Activated CD4-positive, alpha-beta T cell treated with anti-CD3 and anti-CD28 coated beads, Interleukin-2, amount 10 ng/mL, durations not matched to agents 7 days and 5 days (primary cell): ENCODE measurements at regions not wholly inside any gene's neighbourhood (a gene's known extent, or its start where the extent isn't known, plus 50 kb on each side); places are given as distances from the start of the nearest gene placed in this dataset.
"Not testable (repeated sequence)": the region's sequence is repeated elsewhere in the genome, so short reads cannot be mapped to it uniquely, and the experiment has no call there.

Experiments
- CTCF ChIA-PET: fragments of 350-600 bp; sonication (Branson Sonifier 250); formaldehyde crosslinking; loops from one replicate; lab custom pipeline; 2021; ENCODE audit warnings: antibody characterized with exemption; lab: Charles Lee
- POLR2A ChIA-PET: fragments of 350-600 bp; sonication (Branson Sonifier 250); formaldehyde crosslinking; loops from one replicate; lab custom pipeline; 2021; ENCODE audit warnings: antibody characterized with exemption; lab: Charles Lee
- DNase-seq: peaks from one replicate; pipeline ENCODE4 v3.0.0-alpha.2; 2020
- H3K27ac Mint-ChIP-seq: one replicate; pipeline ENCODE4 v1.8.0; 2021; ENCODE audit warnings: mild to moderate bottlenecking, moderate library complexity, mixed read lengths
- H3K27me3 Mint-ChIP-seq: one replicate; pipeline ENCODE4 v1.8.0; 2021; ENCODE audit warnings: mixed read lengths
- H3K36me3 Mint-ChIP-seq: one replicate; pipeline ENCODE4 v1.8.0; 2021; ENCODE audit warnings: low read depth, mixed read lengths
- H3K4me1 Mint-ChIP-seq: one replicate; pipeline ENCODE4 v1.8.0; 2021; ENCODE audit warnings: mixed read lengths
- H3K4me3 Mint-ChIP-seq: one replicate; pipeline ENCODE4 v1.8.0; 2021; ENCODE audit warnings: mild to moderate bottlenecking, moderate library complexity, mixed read lengths
- H3K9me3 Mint-ChIP-seq: one replicate; pipeline ENCODE4 v1.8.0; 2021; ENCODE audit warnings: mixed read lengths

DNA sequence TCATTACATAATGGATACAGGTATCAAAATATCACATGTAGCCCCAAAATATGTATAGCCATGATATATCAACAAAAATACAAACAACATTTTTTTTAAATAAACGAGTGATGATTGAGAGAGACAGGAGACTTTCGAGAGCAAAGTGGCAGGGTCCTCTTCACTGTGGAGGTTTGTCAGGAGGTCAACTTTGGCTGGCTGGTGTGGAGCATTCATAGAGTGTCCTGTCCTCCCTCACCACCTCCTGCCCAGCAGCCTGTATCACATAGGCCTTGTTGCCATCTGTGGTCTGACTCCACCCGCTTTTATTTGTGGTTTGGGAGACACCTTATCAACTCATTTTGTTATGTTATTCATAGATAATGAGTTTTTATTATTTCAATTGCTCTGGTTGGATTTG lies 206.9 kb downstream of the SYK start:
- Mint-ChIP-seq H3K4me3 (no peak overlapping the region), H3K27me3 (peaks cover 4% of the 10 kb centered on the region), H3K9me3 (peaks cover 9% of the 10 kb centered on the region), H3K4me1 (peaks cover 2% of the 10 kb centered on the region), H3K36me3 (peaks cover 6% of the 10 kb centered on the region), H3K27ac (no peak overlapping the region)
- ChIA-PET CTCF (no interaction called here), POLR2A (no interaction called here)
- no peak for DNase-seq

DNA sequence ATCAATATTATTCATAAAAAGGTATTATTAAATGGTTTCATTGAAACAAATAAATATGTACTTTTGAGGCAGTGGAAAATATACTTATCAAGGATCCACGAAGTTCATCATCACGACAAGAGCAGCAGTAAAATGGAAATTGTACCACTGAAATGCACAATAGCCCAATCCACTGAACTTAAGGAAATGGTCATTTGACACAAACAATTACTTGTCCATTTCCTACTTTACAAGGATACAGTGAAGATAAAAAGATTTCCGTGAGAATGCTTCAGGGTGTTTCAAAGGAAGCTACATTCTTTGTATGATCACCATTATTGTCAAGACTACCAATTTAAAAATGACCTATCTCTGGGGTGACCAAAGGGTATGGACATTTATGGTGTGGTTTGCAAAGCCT lies 210.3 kb downstream of the SYK start:
- Mint-ChIP-seq H3K4me3 (no peak overlapping the region), H3K27me3 (peaks cover 6% of the 10 kb centered on the region), H3K27ac (no peak overlapping the region), H3K36me3 (peaks cover 6% of the 10 kb centered on the region), H3K4me1 (peaks cover 2% of the 10 kb centered on the region), H3K9me3 (peaks cover 12% of the 10 kb centered on the region)
- no peak for DNase-seq
- POLR2A ChIA-PET, result no interaction called here
- CTCF ChIA-PET, result interaction anchor here (0.5 to 1.9 kb wide), 2 partner anchors 375 to 413 kb away, joined by 3 to 4 read pairs; no protein-coding TSS in a partner anchor

DNA sequence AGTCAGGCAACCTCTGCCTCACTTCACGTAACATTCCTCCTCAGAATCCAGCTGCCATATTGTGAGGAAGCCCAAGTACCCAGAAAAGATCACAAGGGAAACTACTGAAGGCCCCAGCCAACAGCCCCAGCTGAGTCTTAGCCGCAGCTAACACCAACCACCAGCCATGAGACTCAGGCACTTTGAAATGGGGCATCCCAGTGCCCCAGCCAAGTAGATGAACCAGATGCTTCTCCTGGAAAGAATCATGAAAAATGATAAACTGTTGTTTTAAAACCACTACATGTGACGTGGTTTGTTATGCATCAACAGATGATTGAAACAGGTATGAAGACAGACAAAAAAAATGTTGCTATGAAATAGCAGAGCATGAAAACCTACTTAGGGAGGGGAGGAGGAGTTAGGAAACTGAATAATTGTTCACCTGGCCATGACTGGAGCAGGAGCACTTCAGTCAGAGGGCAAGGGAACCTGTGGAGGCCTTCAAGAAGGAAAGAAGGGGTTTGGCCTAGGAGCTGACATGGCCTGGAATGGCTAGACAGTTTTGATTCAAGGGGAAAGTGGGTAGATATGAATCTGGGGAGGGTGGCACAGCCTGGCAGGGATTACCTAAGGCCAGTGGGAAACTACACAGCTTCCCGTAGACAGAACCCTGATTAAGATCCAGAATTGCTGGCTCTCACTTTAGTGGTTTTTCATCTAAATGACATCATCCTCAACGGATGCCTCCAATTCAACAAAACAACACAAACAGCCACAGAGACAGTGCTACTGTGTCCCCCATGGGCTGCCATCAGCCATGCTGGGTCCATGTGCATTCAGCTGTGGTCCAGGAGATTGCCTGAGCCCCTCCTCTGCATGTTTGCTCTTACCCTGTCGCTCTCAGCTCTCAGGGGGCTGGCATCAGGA lies 211.6 kb downstream of the SYK start:
- Mint-ChIP-seq H3K27ac (no peak overlapping the region), H3K4me1 (peaks cover 2% of the 10 kb centered on the region)
- CTCF ChIA-PET, result interaction anchor here (0.8 to 1.9 kb wide), 3 partner anchors 22 to 415 kb away, joined by 3 to 4 read pairs (median 4); no protein-coding TSS in a partner anchor

GRCh38 chr9:91017245-91017644 lies 215.6 kb downstream of the SYK start:
- Mint-ChIP-seq H3K27me3 (peaks cover 25% of the 10 kb centered on the region), H3K4me1 (peaks cover 12% of the 10 kb centered on the region), H3K36me3 (peaks cover 13% of the 10 kb centered on the region), H3K9me3 (peaks cover 35% of the 10 kb centered on the region), H3K27ac (no peak overlapping the region), H3K4me3 (no peak overlapping the region)
- CTCF ChIA-PET, result interaction anchor here (1.2 to 1.6 kb wide), 2 partner anchors 9 to 16 kb away, joined by 3 to 7 read pairs; no protein-coding TSS in a partner anchor
- POLR2A ChIA-PET, result no interaction called here
- DNase-seq, result no peak

More for the DNA sequence above, 211.6 kb downstream of the SYK start:
- Mint-ChIP-seq H3K27me3 (peaks cover 7% of the 10 kb centered on the region), H3K36me3 (peaks cover 6% of the 10 kb centered on the region), H3K4me3 (no peak overlapping the region), H3K9me3 (peaks cover 14% of the 10 kb centered on the region)
- DNase-seq, result no peak
- POLR2A ChIA-PET, result no interaction called here

- H3K4me3 Mint-ChIP-seq, DNase-seq, H3K36me3 Mint-ChIP-seq, H3K27ac Mint-ChIP-seq, CTCF ChIA-PET, POLR2A ChIA-PET: not testable (repeated sequence)
- peaks cover 34% of the 10 kb centered on the region for H3K27me3 Mint-ChIP-seq
- peaks cover 27% of the 10 kb centered on the region for H3K9me3 Mint-ChIP-seq
- peaks cover 10% of the 10 kb centered on the region for H3K4me1 Mint-ChIP-seq
Measured at GRCh38 chr9:91019871-91020270, 218.3 kb downstream of the SYK start.

GRCh38 chr9:91021656-91022055 lies 220.0 kb downstream of the SYK start:
- H3K9me3 Mint-ChIP-seq, result peaks cover 27% of the 10 kb centered on the region
- H3K27me3 Mint-ChIP-seq, result peaks cover 30% of the 10 kb centered on the region
- H3K4me3 Mint-ChIP-seq, H3K27ac Mint-ChIP-seq, CTCF ChIA-PET, H3K36me3 Mint-ChIP-seq, POLR2A ChIA-PET, DNase-seq: not testable (repeated sequence)
- H3K4me1 Mint-ChIP-seq, result peaks cover 10% of the 10 kb centered on the region

DNA sequence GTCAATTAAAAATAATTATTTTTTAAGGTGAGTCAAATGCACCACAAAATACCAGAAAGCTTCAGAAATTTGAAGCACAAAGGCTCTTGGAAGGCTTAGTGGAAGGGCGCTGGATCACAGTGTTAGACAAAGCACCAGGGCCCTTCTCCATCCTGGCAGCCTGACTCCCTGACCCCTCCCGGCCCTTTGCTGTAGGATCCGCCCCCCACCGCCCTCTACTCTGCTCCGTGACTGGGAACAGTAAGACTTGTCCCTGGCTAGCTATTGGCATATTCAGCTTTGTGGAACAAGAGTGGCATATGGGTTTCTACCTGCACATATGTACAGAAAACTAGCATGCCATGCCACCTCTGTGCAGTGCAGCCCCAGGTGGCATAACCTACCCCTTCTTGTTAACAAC lies 222.1 kb downstream of the SYK start:
- H3K27me3 Mint-ChIP-seq, result peaks cover 27% of the 10 kb centered on the region
- ChIA-PET CTCF (interaction anchor here (0.7 kb wide), 1 partner anchor 48 kb away, joined by 3 read pairs; no protein-coding TSS in a partner anchor), POLR2A (no interaction called here)
- H3K4me1 Mint-ChIP-seq, result peaks cover 10% of the 10 kb centered on the region
- no peak overlapping the region for H3K4me3 Mint-ChIP-seq
- H3K27ac Mint-ChIP-seq, result no peak overlapping the region
- H3K9me3 Mint-ChIP-seq, result peaks cover 22% of the 10 kb centered on the region
- H3K36me3 Mint-ChIP-seq, result peaks cover 9% of the 10 kb centered on the region
- no peak for DNase-seq

DNA sequence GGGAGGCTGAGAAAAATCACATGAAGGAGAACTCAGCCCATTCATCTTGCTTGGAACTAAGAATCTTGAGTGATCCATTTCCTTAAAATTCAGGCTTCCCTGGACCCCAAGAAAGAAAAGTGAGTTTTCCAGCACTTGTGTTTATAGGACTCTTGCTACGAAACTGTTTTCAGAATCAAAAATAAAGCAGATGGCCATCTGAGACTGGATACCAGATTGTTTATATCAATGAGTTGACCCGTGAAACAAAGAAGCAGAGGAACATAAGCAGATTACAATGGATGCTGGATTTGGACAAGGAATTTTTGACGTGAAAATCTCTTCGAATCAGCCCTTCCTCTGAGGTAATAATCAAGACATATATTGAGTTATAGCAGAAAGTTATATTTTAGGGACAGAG lies 223.2 kb downstream of the SYK start:
- no peak overlapping the region for H3K27ac Mint-ChIP-seq
- ChIA-PET CTCF (interaction anchor here (0.6 to 1.0 kb wide), 2 partner anchors 10 to 702 kb away, joined by 3 to 4 read pairs; no protein-coding TSS in a partner anchor), POLR2A (no interaction called here)
- peaks cover 8% of the 10 kb centered on the region for H3K36me3 Mint-ChIP-seq
- H3K27me3 Mint-ChIP-seq, result peaks cover 21% of the 10 kb centered on the region
- peaks cover 15% of the 10 kb centered on the region for H3K9me3 Mint-ChIP-seq
- no peak overlapping the region for H3K4me3 Mint-ChIP-seq
- DNase-seq, result no peak
- H3K4me1 Mint-ChIP-seq, result peaks cover 10% of the 10 kb centered on the region

- Mint-ChIP-seq H3K4me1 (peaks cover 7% of the 10 kb centered on the region), H3K36me3 (peaks cover 4% of the 10 kb centered on the region), H3K27ac (no peak overlapping the region), H3K27me3 (peaks cover 16% of the 10 kb centered on the region), H3K4me3 (no peak overlapping the region), H3K9me3 (peaks cover 8% of the 10 kb centered on the region)
- no peak for DNase-seq
- ChIA-PET POLR2A (no interaction called here), CTCF (interaction anchor here (1.0 kb wide), 1 partner anchor 19 kb away, joined by 3 read pairs; no protein-coding TSS in a partner anchor)
Measured at GRCh38 chr9:91025856-91026255, 224.2 kb downstream of the SYK start.

- H3K27ac Mint-ChIP-seq, result no peak overlapping the region
- H3K27me3 Mint-ChIP-seq, result peaks cover 13% of the 10 kb centered on the region
- DNase-seq, result no peak
- H3K9me3 Mint-ChIP-seq, result peaks cover 6% of the 10 kb centered on the region
- peaks cover 2% of the 10 kb centered on the region for H3K36me3 Mint-ChIP-seq
- ChIA-PET CTCF (interaction anchor here (0.9 to 1.0 kb wide), 2 partner anchors 9 to 20 kb away, joined by 3 read pairs; no protein-coding TSS in a partner anchor), POLR2A (no interaction called here)
- peaks cover 4% of the 10 kb centered on the region for H3K4me1 Mint-ChIP-seq
- H3K4me3 Mint-ChIP-seq, result no peak overlapping the region
Measured at GRCh38 chr9:91026266-91026665, 224.6 kb downstream of the SYK start.

- ChIA-PET POLR2A (no interaction called here), CTCF (interaction anchor here (0.9 kb wide), 1 partner anchor 9 kb away, joined by 3 read pairs; no protein-coding TSS in a partner anchor)
- Mint-ChIP-seq H3K4me1 (no peaks in the 10 kb centered on the region), H3K9me3 (peaks cover 4% of the 10 kb centered on the region), H3K27ac (no peak overlapping the region), H3K4me3 (no peak overlapping the region), H3K36me3 (peaks cover 2% of the 10 kb centered on the region), H3K27me3 (peaks cover 11% of the 10 kb centered on the region)
- DNase-seq, result no peak
Measured at GRCh38 chr9:91027005-91027404, 225.4 kb downstream of the SYK start.

DNA sequence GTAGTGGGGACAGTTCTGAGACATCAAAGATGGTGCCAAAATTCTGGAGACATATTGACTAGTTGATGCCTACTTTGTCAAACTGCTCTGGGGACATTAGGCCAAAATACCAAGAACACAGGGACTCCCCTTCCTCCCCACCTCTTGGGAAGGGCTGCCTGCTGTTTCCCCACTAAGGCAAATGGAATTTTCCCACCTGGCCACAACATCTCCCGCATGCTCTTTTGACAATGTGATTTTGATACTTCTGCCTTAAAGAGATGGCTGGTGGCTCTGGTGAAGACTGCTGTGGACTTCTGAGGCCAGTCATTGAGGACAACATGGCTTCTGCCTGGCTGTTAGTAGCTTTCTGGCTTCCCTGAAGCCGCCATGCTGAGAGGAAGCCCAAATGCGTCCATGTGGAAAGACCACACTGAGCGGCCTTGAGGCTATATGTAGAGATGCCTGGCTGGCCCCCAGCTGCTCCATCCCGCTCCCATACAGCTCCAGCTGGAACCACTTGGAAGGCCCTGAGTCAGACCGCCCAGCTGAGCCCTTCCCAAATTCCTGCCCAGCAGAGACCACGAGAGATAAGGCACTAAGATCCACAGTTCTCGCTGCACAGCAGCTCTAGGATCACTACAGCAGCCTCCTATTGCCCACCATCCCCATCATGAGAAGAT lies 226.7 kb downstream of the SYK start:
- no peak overlapping the region for H3K27ac Mint-ChIP-seq
- H3K9me3 Mint-ChIP-seq, result no peaks in the 10 kb centered on the region
- POLR2A ChIA-PET, result no interaction called here
- no peaks in the 10 kb centered on the region for H3K4me1 Mint-ChIP-seq
- H3K36me3 Mint-ChIP-seq, result no peaks in the 10 kb centered on the region
- CTCF ChIA-PET, result interaction anchor here (0.7 to 1.0 kb wide), 2 partner anchors 48 to 58 kb away, joined by 3 read pairs; no protein-coding TSS in a partner anchor
- DNase-seq, result no peak
- no peak overlapping the region for H3K4me3 Mint-ChIP-seq
- H3K27me3 Mint-ChIP-seq, result peaks cover 2% of the 10 kb centered on the region
